SK-N-MC (cell line): ENCODE measurements at regions not wholly inside any gene's neighbourhood (a gene's known extent, or its start where the extent isn't known, plus 50 kb on each side); places are given as distances from the start of the nearest gene placed in this dataset.

Experiments used
- EZH2 ChIP-seq: fragments of 200-600 bp; sonication (generic); IDR thresholded peaks from one replicate; pipeline ENCODE4 v1.6.1; 2017; ENCODE audit warnings: antibody characterized with exemption
- FOXP2 ChIP-seq: optimal IDR thresholded peaks from 2 replicates; pipeline ENCODE3; 2011; ENCODE audit warnings: mild to moderate bottlenecking, moderate library complexity; ENCODE audit not compliant: insufficient read depth; ENCODE audit errors: extremely low read length, control extremely low read depth

DNA sequence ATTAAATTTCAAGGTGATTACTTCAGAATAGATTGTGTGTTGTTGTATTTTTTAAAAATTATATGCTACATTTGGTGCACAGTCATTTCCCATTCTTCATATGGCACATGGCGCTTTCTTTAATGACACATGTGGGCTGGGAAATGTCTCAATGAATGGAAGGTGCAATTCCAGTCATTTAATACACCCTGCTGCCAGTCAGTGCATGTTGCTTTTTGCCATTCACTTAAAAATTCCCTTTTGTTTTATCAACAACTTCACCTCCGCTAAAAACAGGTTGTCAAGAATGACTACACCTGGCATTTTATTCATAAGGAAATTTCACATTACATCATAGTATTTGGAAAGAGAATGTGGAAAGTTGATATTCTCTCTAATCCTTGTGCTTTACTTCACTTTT lies 716.4 kb upstream of the ADAMTS5 start:
- TF ChIP-seq EZH2 (no peak), FOXP2 (no peak)
